Ovary (tissue), 7 donors: ENCODE measurements at regions not wholly inside any gene's neighbourhood (a gene's known extent, or its start where the extent isn't known, plus 50 kb on each side); places are given as distances from the start of the nearest gene placed in this dataset.

Source experiments
- DNase-seq, 5 donors: peaks; one replicate each; pipeline ENCODE4 v3.0.0-alpha.2; 2019 to 2020
- H3K27ac ChIP-seq, 2 donors: fragments of 200-600 bp; one replicate each; pipeline versions ENCODE4 v1.5.1 to v1.8.0; 2019 to 2022
- H3K27me3 ChIP-seq: fragments of 200-600 bp; one replicate; pipeline ENCODE4 v1.8.0; 2022
- H3K36me3 ChIP-seq: fragments of 200-600 bp; sonication (generic); one replicate; pipeline ENCODE4 v1.5.1; 2019
- H3K4me1 ChIP-seq: one replicate; pipeline ENCODE4 v1.8.1; 2013; ENCODE audit warnings: mild to moderate bottlenecking, moderate library complexity; ENCODE audit not compliant: insufficient read depth
- H3K4me3 ChIP-seq: fragments of 200-600 bp; sonication (generic); one replicate; pipeline ENCODE4 v1.5.1; 2017
- H3K9me3 ChIP-seq, 2 donors: fragments of 200-600 bp in 1 of 2; sonication (generic) in 1 of 2; one replicate each; pipeline versions ENCODE4 v1.5.1 to v1.8.1; 2013 to 2019; ENCODE audit warnings: mild to moderate bottlenecking in 1 of 2, moderate library complexity in 1 of 2
- EP300 ChIP-seq: sonication (generic); formaldehyde crosslinking; IDR thresholded peaks from one replicate; pipeline ENCODE4 v1.6.1; 2017; ENCODE audit warnings: antibody characterized with exemption
- POLR2A ChIP-seq: fragments of 450-650 bp; IDR thresholded peaks from one replicate; pipeline ENCODE4 v1.6.1; 2017; ENCODE audit warnings: antibody characterized with exemption, mild to moderate bottlenecking, moderate library complexity
- WGBS, 3 donors: extraction: QIAGEN DNeasy Blood & Tissue Kit in 1 of 3; methylation state at CpG; one replicate each; pipeline versions ENCODE4 v1.1.5 to v1.1.7; 2013 to 2017; 5-methylcytosine and 5-hydroxymethylcytosine counted together
- intact Hi-C, 4 donors: fragments of 100-400 bp; cut with DNase I; formaldehyde crosslinking; loops; one replicate each; pipeline versions ENCODE4 v1.11.0 to v1.15.1; 2022 to 2023
- TF ChIP-seq, protein P1 (sequence below), 3 donors: fragments of 450-650 bp in 2 of 3; fragments of 200-600 bp in 1 of 3; IDR thresholded peaks; one replicate each; pipeline versions ENCODE4 v1.5.1 to v1.8.0; 2016 to 2022; ENCODE audit warnings: antibody characterized with exemption in 3 of 3, mild to moderate bottlenecking in 1 of 3
- donor health status: DM: no; HTN: no; CAD: no; lungs with moderate emphysema.
- donor health status: DM: no; HTN: no; CAD: no.
- donor health status: Bipolar disorder and iron deficiency.
- donor health status: DM: no; HTN: no; CAD: no.
- donor health status: DM: yes; HTN: yes; CAD: no.

DNA sequence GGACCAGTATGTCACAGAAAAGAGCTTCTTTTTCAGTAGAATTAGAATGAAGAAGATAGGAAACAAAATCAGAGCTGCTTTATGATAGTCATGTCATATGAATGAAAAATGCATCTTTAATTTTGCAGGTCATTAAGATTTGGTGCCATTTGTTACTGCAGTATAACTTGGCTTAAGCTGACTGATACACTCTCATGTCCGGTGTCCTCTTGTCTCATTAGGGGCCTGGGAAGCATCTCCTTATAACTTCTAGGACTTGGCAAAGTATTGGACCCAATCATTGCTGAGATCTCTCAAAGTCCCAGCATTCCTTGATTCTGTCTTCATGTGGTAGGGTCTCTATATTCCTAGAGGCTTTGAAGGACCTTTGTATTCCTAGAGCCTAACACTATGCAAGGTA lies 559.4 kb downstream of the TOX3 start:
- Histone ChIP-seq H3K27ac (no peak overlapping the region), H3K9me3 (no peaks in the 10 kb centered on the region), H3K4me3 (no peak overlapping the region), H3K36me3 (no peaks in the 10 kb centered on the region), H3K4me1 (no peaks in the 10 kb centered on the region), H3K27me3 (no peaks in the 10 kb centered on the region)
- 81 to 93% (median 90%) methylated on average over 1 of the region's 1 CpG for WGBS, 3 donors
- intact Hi-C loops: no loop called here
- no peak for DNase-seq
- TF ChIP-seq POLR2A (no peak), EP300 (no peak)
- TF ChIP-seq, protein P1, sequence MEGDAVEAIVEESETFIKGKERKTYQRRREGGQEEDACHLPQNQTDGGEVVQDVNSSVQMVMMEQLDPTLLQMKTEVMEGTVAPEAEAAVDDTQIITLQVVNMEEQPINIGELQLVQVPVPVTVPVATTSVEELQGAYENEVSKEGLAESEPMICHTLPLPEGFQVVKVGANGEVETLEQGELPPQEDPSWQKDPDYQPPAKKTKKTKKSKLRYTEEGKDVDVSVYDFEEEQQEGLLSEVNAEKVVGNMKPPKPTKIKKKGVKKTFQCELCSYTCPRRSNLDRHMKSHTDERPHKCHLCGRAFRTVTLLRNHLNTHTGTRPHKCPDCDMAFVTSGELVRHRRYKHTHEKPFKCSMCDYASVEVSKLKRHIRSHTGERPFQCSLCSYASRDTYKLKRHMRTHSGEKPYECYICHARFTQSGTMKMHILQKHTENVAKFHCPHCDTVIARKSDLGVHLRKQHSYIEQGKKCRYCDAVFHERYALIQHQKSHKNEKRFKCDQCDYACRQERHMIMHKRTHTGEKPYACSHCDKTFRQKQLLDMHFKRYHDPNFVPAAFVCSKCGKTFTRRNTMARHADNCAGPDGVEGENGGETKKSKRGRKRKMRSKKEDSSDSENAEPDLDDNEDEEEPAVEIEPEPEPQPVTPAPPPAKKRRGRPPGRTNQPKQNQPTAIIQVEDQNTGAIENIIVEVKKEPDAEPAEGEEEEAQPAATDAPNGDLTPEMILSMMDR (IDR thresholded peaks at IDR 0.05): no peak

DNA sequence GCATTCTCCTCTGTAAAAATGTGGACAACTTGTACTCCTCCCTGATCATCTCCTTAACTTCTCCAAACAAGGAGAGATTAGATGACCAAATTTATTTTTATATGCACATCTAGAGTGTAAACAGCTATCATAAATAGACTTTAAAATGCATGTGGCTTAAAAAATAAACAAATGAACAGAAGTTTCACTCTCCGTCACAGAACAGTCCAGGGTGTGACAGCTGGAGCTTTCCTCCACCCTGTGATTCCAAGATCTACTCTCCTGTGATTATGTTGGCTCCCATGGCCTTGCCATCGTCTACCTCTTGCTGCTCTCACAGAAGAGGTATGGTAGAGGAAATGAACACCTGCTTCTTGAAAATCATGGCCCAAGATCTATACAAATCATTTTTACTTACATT lies 560.2 kb downstream of the TOX3 start:
- WGBS, 3 donors: 79 to 93% (median 79%) methylated on average over 2 of the region's 2 CpGs
- DNase-seq: no peak
- no peak overlapping the region for H3K27ac ChIP-seq
- H3K36me3 ChIP-seq: no peaks in the 10 kb centered on the region
- TF ChIP-seq, protein P1 (IDR thresholded peaks at IDR 0.05): no peak
- TF ChIP-seq POLR2A (no peak), EP300 (no peak)
- H3K4me1 ChIP-seq: no peaks in the 10 kb centered on the region
- intact Hi-C loops: no loop called here
- no peak overlapping the region for H3K4me3 ChIP-seq
- no peaks in the 10 kb centered on the region for H3K27me3 ChIP-seq
- no peaks in the 10 kb centered on the region for H3K9me3 ChIP-seq

DNA sequence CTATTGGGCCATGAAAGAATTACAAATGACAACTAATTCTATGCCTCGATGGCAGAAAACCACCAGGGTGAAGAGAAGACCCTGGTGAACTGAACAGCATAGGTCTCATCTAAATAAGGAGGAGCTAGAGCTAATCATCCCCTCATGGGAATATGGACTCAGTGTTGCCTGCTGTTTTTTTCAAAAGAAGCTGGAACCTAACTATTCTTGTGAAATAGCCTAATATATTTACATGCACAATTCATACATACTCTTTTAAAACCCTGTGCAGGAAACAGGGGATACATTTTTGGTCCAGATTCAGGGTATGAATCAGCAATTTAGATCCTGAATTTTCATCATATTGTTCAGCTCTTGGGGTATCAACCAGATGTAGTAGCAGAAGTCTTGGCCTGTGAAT lies 560.6 kb downstream of the TOX3 start:
- H3K4me1 ChIP-seq: no peaks in the 10 kb centered on the region
- H3K27ac ChIP-seq: no peak overlapping the region
- intact Hi-C loops: no loop called here
- 73 to 88% (median 82%) methylated on average over 1 of the region's 1 CpG for WGBS, 3 donors
- TF ChIP-seq POLR2A (no peak), EP300 (no peak)
- TF ChIP-seq, protein P1 (IDR thresholded peaks at IDR 0.05): no peak
- no peaks in the 10 kb centered on the region for H3K9me3 ChIP-seq
- H3K4me3 ChIP-seq: no peak overlapping the region
- no peaks in the 10 kb centered on the region for H3K36me3 ChIP-seq
- no peak for DNase-seq
- no peaks in the 10 kb centered on the region for H3K27me3 ChIP-seq

DNA sequence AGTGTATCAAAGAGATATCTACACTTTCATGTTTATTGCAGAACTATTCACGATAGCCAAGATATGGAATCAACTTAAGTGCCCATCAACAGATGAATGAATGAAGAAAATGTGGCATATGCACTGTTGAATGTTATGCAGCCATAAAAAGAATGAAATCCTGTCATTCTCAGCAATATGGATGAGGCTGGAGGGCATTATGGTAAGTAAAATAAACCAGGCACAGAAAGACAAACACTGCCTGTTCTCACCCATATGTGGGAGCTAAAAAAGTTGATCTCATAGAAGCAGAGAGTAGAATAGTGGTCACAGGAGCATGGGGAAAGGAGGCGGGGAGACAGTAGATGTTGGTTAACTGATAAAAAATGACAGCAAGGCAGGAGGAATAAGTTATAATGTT lies 561.8 kb downstream of the TOX3 start:
- 35 to 64% (median 40%) methylated on average over 2 of the region's 2 CpGs for WGBS, 3 donors

More for the DNA sequence above, 561.8 kb downstream of the TOX3 start:
- H3K4me3 ChIP-seq: no peak overlapping the region
- no peaks in the 10 kb centered on the region for H3K4me1 ChIP-seq
- TF ChIP-seq, protein P1 (IDR thresholded peaks at IDR 0.05): no peak
- TF ChIP-seq EP300 (no peak), POLR2A (no peak)
- H3K36me3 ChIP-seq: no peaks in the 10 kb centered on the region
- H3K9me3 ChIP-seq: no peaks in the 10 kb centered on the region
- DNase-seq: no peak
- intact Hi-C loops: no loop called here
- no peak overlapping the region for H3K27ac ChIP-seq
- H3K27me3 ChIP-seq: no peaks in the 10 kb centered on the region
